Erythroblast (primary cell): ENCODE measurements at regions not wholly inside any gene's neighbourhood (a gene's known extent, or its start where the extent isn't known, plus 50 kb on each side); places are given as distances from the start of the nearest gene placed in this dataset.

ENCODE experiments used
- DNase-seq, 2 experiments: peaks; one replicate each; lab custom pipeline; 2025; lab: John Stamatoyannopoulos, UW
- GATA1 ChIP-seq: IDR thresholded peaks from 2 replicates; pipeline ENCODE4 v1.6.1; 2011; ENCODE audit warnings: low read depth, mild to moderate bottlenecking, control low read depth, low read length, moderate library complexity
- POLR2A ChIP-seq: IDR thresholded peaks from 2 replicates; pipeline ENCODE4 v1.6.1; 2011; ENCODE audit warnings: mild to moderate bottlenecking, low read length

- no peak for TF ChIP-seq POLR2A
- TF ChIP-seq GATA1, result no peak
- DNase-seq, result peak in 1 of 2 experiments; percentile 6
Observed at GRCh38 chr10:16314259-16314658, 122.6 kb upstream of the PTER start.

GRCh38 chr10:16316733-16317390, 119.9 kb upstream of the PTER start:
- DNase-seq, result no peak
- no peak for TF ChIP-seq POLR2A
- no peak for TF ChIP-seq GATA1

DNA sequence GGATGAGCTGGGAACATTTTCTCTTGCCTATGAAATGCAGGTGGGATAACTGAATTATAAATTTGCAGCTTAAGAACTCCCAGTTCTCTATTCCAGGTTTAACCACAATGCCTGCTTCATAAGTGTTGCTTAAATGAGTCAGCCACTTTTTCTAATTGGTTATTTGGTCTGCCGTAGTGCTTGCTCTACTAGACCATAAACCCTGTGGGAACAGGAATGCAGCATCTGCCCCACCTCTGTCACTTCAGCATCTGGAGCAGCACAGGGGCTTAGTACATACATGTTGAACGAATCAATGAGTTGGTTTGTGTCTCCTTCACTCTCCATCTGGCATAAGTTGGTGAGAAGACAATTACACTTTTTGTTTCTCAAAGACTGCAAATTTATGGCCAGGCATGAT, 95.2 kb upstream of the PTER start:
- no peak for TF ChIP-seq GATA1
- no peak for TF ChIP-seq POLR2A

GRCh38 chr10:16348891-16349290, 87.9 kb upstream of the PTER start:
- no peak for DNase-seq
- TF ChIP-seq POLR2A, result no peak
- TF ChIP-seq GATA1, result no peak

More for the DNA sequence above, 95.2 kb upstream of the PTER start:
- DNase-seq, result no peak

- TF ChIP-seq GATA1 (no peak), POLR2A (no peak)
- no peak for DNase-seq
Observed at GRCh38 chr10:16352146-16352545, 84.7 kb upstream of the PTER start.

GRCh38 chr10:16360001-16360400, 76.8 kb upstream of the PTER start:
- TF ChIP-seq GATA1, result no peak
- TF ChIP-seq POLR2A, result no peak
- no peak for DNase-seq

- TF ChIP-seq GATA1 (no peak), POLR2A (no peak)
- DNase-seq, result no peak
Observed at GRCh38 chr10:16360425-16360824, 76.4 kb upstream of the PTER start.

- DNase-seq, result no peak
- TF ChIP-seq GATA1 (no peak), POLR2A (no peak)
Observed at GRCh38 chr10:16361086-16361485, 75.7 kb upstream of the PTER start.

GRCh38 chr10:16363741-16364140, 73.1 kb upstream of the PTER start:
- no peak for TF ChIP-seq GATA1
- TF ChIP-seq POLR2A, result no peak
- no peak for DNase-seq

- TF ChIP-seq POLR2A, result no peak
- TF ChIP-seq GATA1, result no peak
- DNase-seq, result no peak
Observed at GRCh38 chr10:16367621-16368292, 69.1 kb upstream of the PTER start.

GRCh38 chr10:16381083-16381482, 55.7 kb upstream of the PTER start:
- DNase-seq, result no peak
- no peak for TF ChIP-seq GATA1
- TF ChIP-seq POLR2A, result no peak

DNA sequence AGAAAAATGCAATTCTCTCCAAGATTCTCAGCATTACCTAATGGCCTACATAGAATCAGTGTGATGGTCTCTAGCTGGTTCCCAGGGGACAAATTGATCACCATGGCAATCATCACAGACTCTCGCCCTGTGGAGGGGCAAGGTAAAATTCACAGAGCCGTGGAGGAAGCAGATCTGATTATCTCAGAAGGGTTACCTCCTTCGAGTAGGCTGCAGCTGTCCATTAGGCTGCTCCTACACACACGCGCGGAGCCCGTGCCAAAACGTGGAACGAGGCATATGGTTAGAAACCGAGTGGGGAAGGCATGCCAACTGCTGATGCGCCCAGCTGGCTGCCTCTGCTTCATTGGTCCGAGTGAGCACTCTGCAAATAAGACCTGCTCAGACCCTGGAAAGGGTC, 52.8 kb upstream of the PTER start:
- TF ChIP-seq GATA1 (no peak), POLR2A (no peak)
- no peak for DNase-seq

- no peak for DNase-seq
- TF ChIP-seq GATA1 (no peak), POLR2A (no peak)
Observed at GRCh38 chr10:16386855-16387254, 50.0 kb upstream of the PTER start.
